GM19239 (cell line): ENCODE measurements at regions not wholly inside any gene's neighbourhood (a gene's known extent, or its start where the extent isn't known, plus 50 kb on each side); places are given as distances from the start of the nearest gene placed in this dataset.

Source experiments
- DNase-seq: peaks from one replicate; pipeline ENCODE4 v3.0.0; 2011; ENCODE audit warnings: low spot score; ENCODE audit not compliant: insufficient read length
- FAIRE-seq: peaks from 2 replicates; lab custom pipeline; 2011; peaks lifted over from hg19 to GRCh38; lab: Jason Lieb, UNC

- FAIRE-seq = no peak
- DNase-seq = no peak
These were observed 68.7 kb upstream of the CST7 start for GRCh38 chr20:24880356-24880755.

GRCh38 chr20:24890286-24890685 lies 58.8 kb upstream of the CST7 start:
- DNase-seq = no peak
- no peak for FAIRE-seq

GRCh38 chr20:24891546-24892393 lies 57.3 kb upstream of the CST7 start:
- DNase-seq = no peak
- no peak for FAIRE-seq

- FAIRE-seq (no peak), DNase-seq (no peak)
These were observed 56.5 kb upstream of the CST7 start for GRCh38 chr20:24892522-24892921.

- FAIRE-seq (no peak), DNase-seq (no peak)
These were observed 56.1 kb upstream of the CST7 start for GRCh38 chr20:24892931-24893330.

- FAIRE-seq = no peak
- no peak for DNase-seq
These were observed 54.6 kb upstream of the CST7 start for GRCh38 chr20:24894488-24894887.

GRCh38 chr20:24894967-24895366 lies 54.1 kb upstream of the CST7 start:
- FAIRE-seq = no peak
- no peak for DNase-seq

GRCh38 chr20:24895431-24895830 lies 53.6 kb upstream of the CST7 start:
- DNase-seq (no peak), FAIRE-seq (no peak)

- DNase-seq (no peak), FAIRE-seq (no peak)
These were observed 53.0 kb upstream of the CST7 start for GRCh38 chr20:24895898-24896658.

- no peak for DNase-seq
- no peak for FAIRE-seq
These were observed 52.1 kb upstream of the CST7 start for GRCh38 chr20:24896984-24897383.

GRCh38 chr20:24897974-24898373 lies 51.1 kb upstream of the CST7 start:
- FAIRE-seq = no peak

GRCh38 chr20:24899153-24899552 lies 49.9 kb upstream of the CST7 start:
- FAIRE-seq (no peak), DNase-seq (no peak)

More at GRCh38 chr20:24897974-24898373, 51.1 kb upstream of the CST7 start:
- DNase-seq = no peak
